GM12872 (cell line): ENCODE measurements at regions not wholly inside any gene's neighbourhood (a gene's known extent, or its start where the extent isn't known, plus 50 kb on each side); places are given as distances from the start of the nearest gene placed in this dataset.

Experiments used
- TF ChIP-seq, protein P1 (sequence below): IDR thresholded peaks from 3 replicates; pipeline ENCODE4 v1.5.1; 2011; ENCODE audit warnings: low read depth, mild to moderate bottlenecking, low read length, moderate library complexity; ENCODE audit not compliant: insufficient read depth

DNA sequence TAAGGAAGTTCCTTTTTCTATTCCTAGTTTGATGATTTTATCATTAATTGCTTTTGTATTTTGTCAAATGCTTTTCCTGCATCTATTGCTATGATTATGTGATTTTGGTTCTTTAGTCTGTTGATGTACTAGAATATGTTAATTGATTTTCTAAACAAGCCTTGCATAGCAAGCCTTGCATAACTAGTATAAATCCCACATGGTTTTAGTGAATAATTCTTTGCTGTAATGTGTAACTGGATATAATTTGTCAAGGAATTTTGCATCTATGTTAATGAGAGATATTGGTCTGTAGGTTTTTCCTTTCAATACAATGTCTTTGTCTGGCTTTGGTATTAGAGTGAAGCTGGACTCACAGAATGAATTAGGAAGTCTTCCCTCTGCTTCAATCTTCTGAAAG, 460.2 kb downstream of the LTN1 start:
- TF ChIP-seq, protein P1, sequence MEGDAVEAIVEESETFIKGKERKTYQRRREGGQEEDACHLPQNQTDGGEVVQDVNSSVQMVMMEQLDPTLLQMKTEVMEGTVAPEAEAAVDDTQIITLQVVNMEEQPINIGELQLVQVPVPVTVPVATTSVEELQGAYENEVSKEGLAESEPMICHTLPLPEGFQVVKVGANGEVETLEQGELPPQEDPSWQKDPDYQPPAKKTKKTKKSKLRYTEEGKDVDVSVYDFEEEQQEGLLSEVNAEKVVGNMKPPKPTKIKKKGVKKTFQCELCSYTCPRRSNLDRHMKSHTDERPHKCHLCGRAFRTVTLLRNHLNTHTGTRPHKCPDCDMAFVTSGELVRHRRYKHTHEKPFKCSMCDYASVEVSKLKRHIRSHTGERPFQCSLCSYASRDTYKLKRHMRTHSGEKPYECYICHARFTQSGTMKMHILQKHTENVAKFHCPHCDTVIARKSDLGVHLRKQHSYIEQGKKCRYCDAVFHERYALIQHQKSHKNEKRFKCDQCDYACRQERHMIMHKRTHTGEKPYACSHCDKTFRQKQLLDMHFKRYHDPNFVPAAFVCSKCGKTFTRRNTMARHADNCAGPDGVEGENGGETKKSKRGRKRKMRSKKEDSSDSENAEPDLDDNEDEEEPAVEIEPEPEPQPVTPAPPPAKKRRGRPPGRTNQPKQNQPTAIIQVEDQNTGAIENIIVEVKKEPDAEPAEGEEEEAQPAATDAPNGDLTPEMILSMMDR: no peak

DNA sequence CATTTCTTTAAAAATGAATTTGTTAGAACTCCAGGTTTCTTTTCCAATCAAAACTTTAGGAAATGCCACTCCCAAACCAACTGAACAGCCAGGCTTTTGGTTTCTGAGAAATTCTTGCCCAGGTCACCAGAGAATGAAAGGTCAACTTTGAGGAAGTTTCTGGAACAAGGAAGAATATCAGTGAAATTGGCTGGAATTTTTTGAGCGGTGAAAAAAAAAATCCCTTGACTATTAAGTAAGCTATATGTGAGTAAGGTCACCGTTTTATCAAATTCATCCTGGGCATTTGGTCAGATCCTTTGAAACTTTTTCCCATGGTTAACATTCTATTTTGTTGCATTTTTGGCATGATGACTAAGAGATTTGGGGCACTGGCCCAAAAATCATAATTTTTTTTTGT, 469.3 kb downstream of the LTN1 start:
- TF ChIP-seq, protein P1: no peak

DNA sequence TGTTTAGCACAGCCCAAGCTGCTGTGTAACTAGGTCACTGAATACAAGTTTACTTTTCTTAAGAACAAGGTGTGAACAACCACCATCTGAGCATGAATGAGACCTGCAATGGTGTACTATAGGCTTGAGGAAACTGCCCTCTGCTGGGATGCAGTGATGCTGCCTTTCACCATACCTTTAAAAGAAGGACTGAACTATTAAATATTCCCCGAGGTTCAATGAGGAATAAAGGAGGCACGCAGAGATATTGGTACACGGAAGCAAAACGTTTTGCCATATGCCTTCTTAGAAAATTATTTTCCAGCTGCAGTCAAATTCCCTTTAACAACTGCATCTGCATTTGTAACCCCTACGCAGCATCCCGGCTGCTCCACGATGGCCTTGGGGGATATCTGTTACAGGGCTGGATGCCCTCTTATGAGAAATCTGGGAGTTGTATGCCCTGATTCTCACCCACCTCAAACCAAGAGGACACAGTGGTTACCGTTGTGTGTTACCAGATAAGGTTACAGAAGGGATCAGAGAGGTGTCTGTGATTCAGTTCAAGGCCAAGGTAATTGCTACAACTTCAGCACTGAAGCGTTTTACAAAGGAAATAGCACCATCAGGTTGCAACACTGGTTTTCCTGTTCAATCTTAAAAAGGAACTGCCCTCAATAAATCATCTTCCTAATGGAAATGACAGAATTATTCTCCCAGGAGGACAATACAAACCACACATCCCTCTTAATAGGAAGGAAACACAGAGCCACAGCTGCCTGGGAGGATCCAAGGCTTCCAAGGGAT, 470.5 kb downstream of the LTN1 start:
- TF ChIP-seq, protein P1: no peak

DNA sequence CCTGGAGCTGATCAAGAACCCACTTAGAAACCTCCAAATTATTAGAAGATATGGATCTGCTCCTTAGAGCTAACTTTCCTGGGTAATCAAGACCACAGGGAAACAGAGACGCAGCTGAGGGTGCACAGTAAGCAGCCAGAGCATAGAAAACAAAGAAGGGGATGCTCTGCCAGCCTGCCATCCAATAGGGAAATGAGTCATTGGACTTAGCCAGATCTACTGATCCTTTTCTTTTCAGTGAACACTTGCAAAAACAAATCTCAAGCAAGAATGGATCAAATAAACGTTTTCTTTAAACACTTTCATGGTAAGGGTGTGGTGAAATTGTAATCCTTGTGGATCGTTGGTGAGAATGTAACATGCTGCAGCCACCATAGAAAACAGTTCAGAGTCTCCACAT, 474.0 kb downstream of the LTN1 start:
- TF ChIP-seq, protein P1: no peak

DNA sequence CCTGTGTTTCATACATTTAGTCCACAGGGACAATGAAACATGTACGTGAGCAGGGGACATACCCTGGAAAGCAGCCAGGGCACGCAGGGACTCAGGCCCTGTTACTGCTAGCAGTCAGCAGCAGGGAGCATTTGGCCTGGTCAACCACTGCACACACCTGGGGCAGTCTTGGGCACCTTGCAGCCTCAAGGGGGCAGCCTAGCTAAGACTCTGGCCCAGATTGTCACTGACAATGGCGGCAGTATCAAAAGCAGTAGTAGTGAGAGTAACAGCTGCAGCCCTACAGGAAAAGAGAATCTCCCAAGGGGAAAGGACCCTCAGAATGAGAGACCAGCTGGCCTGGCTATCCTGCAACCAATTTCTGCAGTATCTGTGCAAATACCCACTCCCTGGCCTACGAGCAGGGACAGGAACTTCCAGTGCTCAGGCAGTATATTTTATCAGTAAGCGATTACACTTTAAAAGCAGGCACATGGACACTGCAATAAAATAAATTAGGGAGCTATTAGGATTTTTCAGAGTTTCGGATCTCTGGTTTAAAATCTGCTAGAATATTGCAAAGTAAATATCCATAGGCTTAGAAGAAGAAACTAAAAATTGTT, 475.6 kb downstream of the LTN1 start:
- TF ChIP-seq, protein P1: peak; percentile 92

DNA sequence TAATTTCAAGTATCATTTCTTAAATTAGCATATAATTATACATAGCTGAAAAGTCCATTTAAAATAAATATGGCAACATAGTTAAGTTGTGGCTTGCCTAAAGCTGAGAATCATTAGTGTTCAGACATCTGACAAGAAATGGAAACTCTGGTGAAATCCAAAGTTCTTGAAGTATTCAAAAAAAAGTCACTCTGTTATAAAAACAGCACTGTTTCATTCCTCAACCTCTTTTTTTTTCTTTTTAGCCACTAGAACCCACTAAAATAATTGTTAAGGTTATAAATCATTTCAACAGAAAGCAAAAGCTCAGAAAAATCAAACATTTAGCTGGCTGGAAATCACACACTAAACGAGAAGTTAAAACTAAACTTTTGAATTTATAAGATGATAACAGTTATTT, 476.7 kb downstream of the LTN1 start:
- TF ChIP-seq, protein P1: no peak

DNA sequence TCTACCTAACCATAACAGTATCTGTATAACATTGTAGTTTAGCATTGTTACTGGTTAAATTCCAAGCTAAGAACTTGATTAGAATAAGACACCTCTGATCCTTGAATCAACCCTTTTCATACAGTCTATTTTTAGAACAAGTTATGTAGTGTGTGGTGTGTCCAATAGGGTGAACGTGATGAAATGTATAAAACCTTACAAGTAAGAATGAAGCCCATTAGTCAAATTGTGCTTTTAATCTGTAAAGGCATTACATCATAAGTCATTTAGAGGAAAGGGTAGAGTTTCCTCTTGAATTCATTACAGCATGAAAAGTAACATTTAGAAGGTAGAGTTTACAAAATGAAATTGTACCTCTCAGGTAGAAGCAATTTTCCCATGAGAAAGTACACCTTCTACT, 479.2 kb downstream of the LTN1 start:
- TF ChIP-seq, protein P1: no peak
